Naive thymus-derived CD4-positive, alpha-beta T cell (primary cell): ENCODE measurements at regions not wholly inside any gene's neighbourhood (a gene's known extent, or its start where the extent isn't known, plus 50 kb on each side); places are given as distances from the start of the nearest gene placed in this dataset.

Experiments
- ATAC-seq: fragments of 150-1000 bp; cut with Tn5 transposase; 2 replicates; pipeline ENCODE4 v1.10.0; 2021; ENCODE audit warnings: mild to moderate bottlenecking, moderate library complexity
- CTCF ChIA-PET: fragments of 350-600 bp; sonication (Branson Sonifier 250); formaldehyde crosslinking; loops from one replicate; lab custom pipeline; 2021; ENCODE audit warnings: antibody characterized with exemption; lab: Charles Lee
- POLR2A ChIA-PET: fragments of 350-600 bp; sonication (Branson Sonifier 250); formaldehyde crosslinking; loops from one replicate; lab custom pipeline; 2021; ENCODE audit warnings: antibody characterized with exemption, inconsistent platforms; lab: Charles Lee
- DNase-seq, 9 donors: peaks; one replicate each; pipeline versions ENCODE4 v3.0.0 to v3.0.0-alpha.2; 2020 to 2022; ENCODE audit warnings: mixed read lengths in 1 of 9
- H3K27ac ChIP-seq: one replicate; pipeline ENCODE4 v1.7.0; 2013; ENCODE audit warnings: mild to moderate bottlenecking, low read depth, low read length, moderate library complexity
- H3K27me3 ChIP-seq, 2 donors: one replicate each; pipeline ENCODE4 v1.7.0; 2013; ENCODE audit warnings: low read length in 2 of 2, mild to moderate bottlenecking in 2 of 2, moderate library complexity in 2 of 2; ENCODE audit not compliant: control insufficient read depth in 2 of 2, insufficient read depth in 2 of 2
- H3K36me3 ChIP-seq, 3 experiments: 1 replicate in 2 of 3; 2 replicates in 1 of 3; pipeline ENCODE4 v1.7.0; 2013; ENCODE audit warnings: low read length in 3 of 3, mild to moderate bottlenecking in 3 of 3, moderate library complexity in 1 of 3; ENCODE audit not compliant: insufficient read depth in 3 of 3, control insufficient read depth in 2 of 3
- H3K4me1 ChIP-seq, 2 donors: one replicate each; pipeline ENCODE4 v1.7.0; 2013; ENCODE audit warnings: low read length in 2 of 2, mild to moderate bottlenecking in 2 of 2, moderate library complexity in 1 of 2; ENCODE audit not compliant: control insufficient read depth in 2 of 2, insufficient read depth in 2 of 2
- H3K4me3 ChIP-seq: 2 replicates; pipeline ENCODE4 v1.7.0; 2013; ENCODE audit warnings: mild to moderate bottlenecking, low read length
- H3K9me3 ChIP-seq, 3 experiments: 1 replicate in 2 of 3; 2 replicates in 1 of 3; pipeline ENCODE4 v1.7.0; 2013; ENCODE audit warnings: low read length in 3 of 3; ENCODE audit not compliant: control insufficient read depth in 2 of 3
- H3K27ac Mint-ChIP-seq, 9 donors: one replicate each; pipeline ENCODE4 v1.8.0; 2020 to 2022; ENCODE audit warnings: mixed read lengths in 9 of 9, mild to moderate bottlenecking in 8 of 9, moderate library complexity in 5 of 9, inconsistent platforms in 2 of 9
- H3K27me3 Mint-ChIP-seq, 5 donors: one replicate each; pipeline ENCODE4 v1.8.0; 2021 to 2022; ENCODE audit warnings: mixed read lengths in 5 of 5, mild to moderate bottlenecking in 1 of 5
- H3K36me3 Mint-ChIP-seq, 5 donors: one replicate each; pipeline ENCODE4 v1.8.0; 2020 to 2022; ENCODE audit warnings: mixed read lengths in 5 of 5, mild to moderate bottlenecking in 3 of 5, inconsistent platforms in 1 of 5
- H3K4me1 Mint-ChIP-seq, 7 donors: one replicate each; pipeline ENCODE4 v1.8.0; 2020 to 2022; ENCODE audit warnings: mixed read lengths in 7 of 7, mild to moderate bottlenecking in 3 of 7, inconsistent platforms in 1 of 7
- H3K4me3 Mint-ChIP-seq, 10 donors: one replicate each; pipeline ENCODE4 v1.8.0; 2020 to 2022; ENCODE audit warnings: mild to moderate bottlenecking in 10 of 10, mixed read lengths in 10 of 10, moderate library complexity in 6 of 10, inconsistent platforms in 2 of 10
- H3K9me3 Mint-ChIP-seq, 11 donors: one replicate each; pipeline ENCODE4 v1.8.0; 2020 to 2022; ENCODE audit warnings: mixed read lengths in 11 of 11, mild to moderate bottlenecking in 4 of 11, inconsistent platforms in 1 of 11, moderate library complexity in 1 of 11
- intact Hi-C, 2 donors: fragments of 100-400 bp; cut with micrococcal nuclease; formaldehyde crosslinking; loops; one replicate each; pipeline ENCODE4 v1.15.1; 2023

- peaks cover 10 to 63% (median 22%) of the 10 kb centered on the region in 11 donors for H3K9me3 Mint-ChIP-seq
- CTCF ChIA-PET, result no interaction called here
- no peak for ATAC-seq
- H3K27me3 Mint-ChIP-seq, result peaks cover 52 to 77% (median 72%) of the 10 kb centered on the region in 5 donors
- DNase-seq, result no peak
- Histone ChIP-seq H3K27me3 (peaks cover 10 to 26% of the 10 kb centered on the region in 2 donors), H3K4me3 (no peak overlapping the region), H3K36me3 (no peaks in the 10 kb centered on the region), H3K9me3 (peaks cover 0 to 16% (median under 1%) of the 10 kb centered on the region in 3 experiments), H3K4me1 (no peaks in the 10 kb centered on the region), H3K27ac (no peak overlapping the region)
- intact Hi-C loops, result no loop called here
- H3K27ac Mint-ChIP-seq, result no peak overlapping the region
- H3K4me3 Mint-ChIP-seq, result no peak overlapping the region
- peaks cover 3 to 8% (median 5%) of the 10 kb centered on the region in 5 donors for H3K36me3 Mint-ChIP-seq
- POLR2A ChIA-PET, result no interaction called here
- peaks cover 0 to 7% (median 0%) of the 10 kb centered on the region in 7 donors for H3K4me1 Mint-ChIP-seq
Observed at GRCh38 chr6:28743271-28743789, 180.5 kb downstream of the TRIM27 start.

- DNase-seq, result no peak
- H3K27me3 ChIP-seq, result peaks cover 4 to 8% of the 10 kb centered on the region in 2 donors
- CTCF ChIA-PET, result no interaction called here
- POLR2A ChIA-PET, result no interaction called here
- peaks cover 4 to 75% (median 30%) of the 10 kb centered on the region in 11 donors for H3K9me3 Mint-ChIP-seq
- no peak for ATAC-seq
- H3K27ac Mint-ChIP-seq, result no peak overlapping the region
- H3K4me1 ChIP-seq, result no peaks in the 10 kb centered on the region
- H3K27me3 Mint-ChIP-seq, result peaks cover 36 to 85% (median 82%) of the 10 kb centered on the region in 5 donors
- no peaks in the 10 kb centered on the region for H3K4me1 Mint-ChIP-seq
- intact Hi-C loops, result no loop called here
- no peak overlapping the region for H3K4me3 Mint-ChIP-seq
- H3K9me3 ChIP-seq, result peaks cover 0 to 15% (median 0%) of the 10 kb centered on the region in 3 experiments
- no peaks in the 10 kb centered on the region for H3K36me3 ChIP-seq
- H3K4me3 ChIP-seq, result no peak overlapping the region
- no peak overlapping the region for H3K27ac ChIP-seq
- H3K36me3 Mint-ChIP-seq, result peaks cover 3 to 16% (median 4%) of the 10 kb centered on the region in 5 donors
Observed at GRCh38 chr6:28747083-28747630, 176.6 kb downstream of the TRIM27 start.

DNA sequence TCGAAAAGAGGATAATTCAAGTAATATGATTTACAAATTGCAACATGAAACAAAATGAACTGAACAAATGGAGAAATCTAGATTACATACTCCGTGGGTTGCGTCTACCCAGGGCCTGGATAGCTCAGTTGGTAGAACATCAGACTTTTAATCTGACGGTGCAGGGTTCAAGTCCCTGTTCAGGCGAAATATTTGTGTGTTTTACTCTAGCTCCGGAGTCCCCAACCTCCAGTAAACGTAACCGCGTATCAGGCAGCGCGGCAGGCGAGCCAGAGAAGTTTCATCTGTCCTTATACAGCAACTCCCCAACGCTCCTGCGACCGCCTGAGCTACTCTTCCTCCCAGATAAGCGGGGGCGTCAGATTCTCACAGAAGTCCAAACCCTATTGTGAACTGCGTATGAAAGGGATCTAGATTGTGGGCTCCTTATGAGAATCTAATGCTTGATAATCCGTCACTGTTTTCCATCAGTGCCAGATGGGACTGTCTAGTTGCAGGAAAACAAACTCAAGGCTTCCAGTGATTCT lies 176.1 kb downstream of the TRIM27 start:
- no peaks in the 10 kb centered on the region for H3K36me3 ChIP-seq
- no peak for DNase-seq
- no peaks in the 10 kb centered on the region for H3K4me1 ChIP-seq
- H3K4me3 ChIP-seq, result no peak overlapping the region
- peaks cover 0 to 15% (median 0%) of the 10 kb centered on the region in 3 experiments for H3K9me3 ChIP-seq
- Mint-ChIP-seq H3K27me3 (peaks cover 34 to 87% (median 86%) of the 10 kb centered on the region in 5 donors), H3K36me3 (peaks cover 3 to 16% (median 4%) of the 10 kb centered on the region in 5 donors), H3K27ac (no peak overlapping the region), H3K4me3 (no peak overlapping the region), H3K9me3 (peaks cover 4 to 75% (median 30%) of the 10 kb centered on the region in 11 donors), H3K4me1 (no peaks in the 10 kb centered on the region)
- intact Hi-C loops, result no loop called here
- ChIA-PET CTCF (no interaction called here), POLR2A (no interaction called here)
- no peak for ATAC-seq
- H3K27me3 ChIP-seq, result peaks cover 2 to 6% of the 10 kb centered on the region in 2 donors
- H3K27ac ChIP-seq, result no peak overlapping the region

DNA sequence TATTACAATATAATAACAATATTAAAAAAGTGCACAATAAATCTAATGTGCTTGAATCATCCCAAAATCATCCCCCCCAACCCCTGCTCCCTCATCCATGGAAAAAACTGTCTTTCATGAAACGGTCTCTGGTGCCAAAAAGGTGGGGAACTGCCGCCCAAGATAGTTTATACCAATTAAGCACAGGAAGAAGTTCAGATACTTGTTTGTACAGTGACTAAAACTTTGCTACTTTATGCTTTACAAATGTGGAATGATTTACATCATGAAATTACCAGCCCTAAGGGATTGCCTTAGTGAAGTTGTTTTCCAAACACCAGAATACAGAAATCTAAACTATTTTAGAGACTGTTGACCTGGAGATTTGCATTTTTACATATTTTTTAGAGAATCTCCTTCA lies 175.6 kb downstream of the TRIM27 start:
- Histone ChIP-seq H3K9me3 (peaks cover 0 to 15% (median 0%) of the 10 kb centered on the region in 3 experiments), H3K27me3 (peaks cover 0 to 6% of the 10 kb centered on the region in 2 donors), H3K27ac (no peak overlapping the region), H3K4me1 (no peaks in the 10 kb centered on the region), H3K4me3 (no peak overlapping the region), H3K36me3 (no peaks in the 10 kb centered on the region)
- no peaks in the 10 kb centered on the region for H3K4me1 Mint-ChIP-seq
- intact Hi-C loops, result no loop called here
- no peak overlapping the region for H3K27ac Mint-ChIP-seq
- no peak overlapping the region for H3K4me3 Mint-ChIP-seq
- peaks cover 4 to 72% (median 28%) of the 10 kb centered on the region in 11 donors for H3K9me3 Mint-ChIP-seq
- POLR2A ChIA-PET, result no interaction called here
- peaks cover 29 to 86% (median 83%) of the 10 kb centered on the region in 5 donors for H3K27me3 Mint-ChIP-seq
- ATAC-seq, result no peak
- CTCF ChIA-PET, result no interaction called here
- peaks cover under 1 to 16% (median 4%) of the 10 kb centered on the region in 5 donors for H3K36me3 Mint-ChIP-seq
- DNase-seq, result no peak

DNA sequence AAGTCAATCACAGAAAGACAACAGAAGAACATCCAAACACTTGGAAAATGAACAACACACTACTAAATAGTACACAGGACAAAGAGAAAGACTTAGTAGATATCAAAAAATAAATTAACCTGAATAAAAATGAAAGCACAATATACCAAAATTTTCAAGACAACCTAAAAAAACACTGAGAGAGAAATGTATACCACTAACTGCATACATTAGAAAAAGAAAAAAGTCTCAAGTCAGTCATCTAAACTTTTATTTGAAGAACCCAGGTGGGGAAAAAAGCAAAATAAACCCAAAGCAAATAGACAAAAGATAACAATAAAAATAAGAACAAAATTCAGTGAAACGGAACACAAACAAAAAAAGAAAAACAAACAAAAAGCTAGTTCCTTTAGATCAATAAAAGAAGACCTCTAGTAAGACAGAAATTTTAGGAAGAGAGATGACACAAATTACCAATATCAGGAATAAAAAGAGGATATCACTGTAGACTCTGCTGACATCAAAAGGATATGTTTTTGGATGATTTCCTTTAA lies 172.8 kb downstream of the TRIM27 start:
- ChIA-PET POLR2A (no interaction called here), CTCF (no interaction called here)
- Histone ChIP-seq H3K27ac (no peak overlapping the region), H3K4me1 (no peaks in the 10 kb centered on the region), H3K36me3 (no peaks in the 10 kb centered on the region), H3K9me3 (peaks cover 0 to 15% (median 0%) of the 10 kb centered on the region in 3 experiments), H3K4me3 (no peak overlapping the region), H3K27me3 (peaks cover 0 to 3% of the 10 kb centered on the region in 2 donors)
- ATAC-seq, result no peak
- no peak overlapping the region for H3K4me3 Mint-ChIP-seq
- no peak for DNase-seq
- intact Hi-C loops, result no loop called here
- no peaks in the 10 kb centered on the region for H3K4me1 Mint-ChIP-seq
- H3K27me3 Mint-ChIP-seq, result peaks cover 19 to 90% (median 80%) of the 10 kb centered on the region in 5 donors
- no peak overlapping the region for H3K27ac Mint-ChIP-seq
- H3K9me3 Mint-ChIP-seq, result peaks cover 4 to 59% (median 24%) of the 10 kb centered on the region in 11 donors
- H3K36me3 Mint-ChIP-seq, result peaks cover 0 to 16% (median 4%) of the 10 kb centered on the region in 5 donors

DNA sequence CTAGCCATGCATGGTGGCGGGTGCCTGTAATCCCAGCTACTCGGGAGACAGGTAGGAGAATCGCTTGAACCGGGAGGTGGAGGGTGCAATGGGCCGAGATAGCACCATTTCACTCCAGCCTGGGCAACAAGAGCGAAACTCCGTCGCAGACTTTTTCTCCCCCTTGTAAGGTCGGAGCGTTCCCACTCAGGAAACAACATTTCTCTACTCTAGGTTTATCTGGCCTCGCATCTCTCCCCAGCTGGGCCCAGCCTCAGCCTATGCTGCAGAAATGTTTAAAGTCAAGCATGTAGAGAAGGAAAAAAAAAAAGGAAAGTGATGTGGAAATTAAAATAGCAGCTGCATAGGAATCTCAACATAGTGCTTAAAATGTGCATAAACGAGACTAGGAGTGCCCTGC lies 172.3 kb downstream of the TRIM27 start:
- H3K9me3 Mint-ChIP-seq, result peaks cover 4 to 54% (median 23%) of the 10 kb centered on the region in 11 donors
- ChIA-PET CTCF (interaction anchor here (0.5 kb wide), 1 partner anchor 48 kb away, joined by 5 read pairs; no protein-coding TSS in a partner anchor), POLR2A (no interaction called here)
- no peak overlapping the region for H3K4me3 Mint-ChIP-seq
- Histone ChIP-seq H3K36me3 (no peaks in the 10 kb centered on the region), H3K27me3 (peaks cover 0 to 3% of the 10 kb centered on the region in 2 donors), H3K4me1 (no peaks in the 10 kb centered on the region), H3K27ac (no peak overlapping the region), H3K4me3 (no peak overlapping the region), H3K9me3 (peaks cover 0 to 15% (median 0%) of the 10 kb centered on the region in 3 experiments)
- H3K4me1 Mint-ChIP-seq, result no peaks in the 10 kb centered on the region
- no peak for DNase-seq
- H3K36me3 Mint-ChIP-seq, result peaks cover 0 to 16% (median 4%) of the 10 kb centered on the region in 5 donors
- intact Hi-C loops, result no loop called here
- peaks cover 15 to 86% (median 76%) of the 10 kb centered on the region in 5 donors for H3K27me3 Mint-ChIP-seq
- no peak for ATAC-seq
- no peak overlapping the region for H3K27ac Mint-ChIP-seq
